Sigmoid colon (tissue), 6 donors: ENCODE measurements at regions not wholly inside any gene's neighbourhood (a gene's known extent, or its start where the extent isn't known, plus 50 kb on each side); places are given as distances from the start of the nearest gene placed in this dataset.
A peak's percentile ranks its signal among the peaks of the same experiment; 100 is the strongest.

Experiments used
- DNase-seq: peaks from one replicate; pipeline ENCODE4 v3.0.0-alpha.2; 2019
- H3K27ac ChIP-seq, 4 donors: fragments of 200-600 bp; sonication (generic); one replicate each; pipeline ENCODE4 v1.5.1; 2016 to 2019; ENCODE audit warnings: mild to moderate bottlenecking in 1 of 4
- H3K27me3 ChIP-seq, 3 donors: fragments of 200-600 bp; sonication (generic); one replicate each; pipeline ENCODE4 v1.5.1; 2019; ENCODE audit warnings: mild to moderate bottlenecking in 1 of 3
- H3K36me3 ChIP-seq, 4 donors: fragments of 200-600 bp; sonication (generic); one replicate each; pipeline ENCODE4 v1.5.1; 2016 to 2019
- H3K4me1 ChIP-seq, 4 donors: fragments of 200-600 bp; sonication (generic); one replicate each; pipeline ENCODE4 v1.5.1; 2017 to 2019
- H3K4me3 ChIP-seq, 4 donors: fragments of 200-600 bp; sonication (generic); one replicate each; pipeline ENCODE4 v1.5.1; 2017 to 2019; ENCODE audit warnings: mild to moderate bottlenecking in 2 of 4, moderate library complexity in 1 of 4
- H3K9me3 ChIP-seq, 4 donors: fragments of 200-600 bp in 3 of 4; sonication (generic) in 3 of 4; one replicate each; pipeline versions ENCODE4 v1.5.1 to v1.6.1; 2013 to 2019
- CTCF ChIP-seq, 4 experiments: fragments of 450-650 bp in 3 of 4; fragments of 200-600 bp in 1 of 4; IDR thresholded peaks; one replicate each; pipeline ENCODE4 v1.5.1; 2016 to 2019; ENCODE audit warnings: antibody characterized with exemption in 4 of 4, mild to moderate bottlenecking in 3 of 4, moderate library complexity in 2 of 4
- EP300 ChIP-seq, 4 donors: sonication (generic); formaldehyde crosslinking; IDR thresholded peaks; one replicate each; pipeline ENCODE4 v1.6.1; 2017; ENCODE audit warnings: antibody characterized with exemption in 4 of 4
- POLR2A ChIP-seq, 2 donors: fragments of 450-650 bp; IDR thresholded peaks; one replicate each; pipeline ENCODE4 v1.6.1; 2016; ENCODE audit warnings: antibody characterized with exemption in 2 of 2, mild to moderate bottlenecking in 2 of 2, moderate library complexity in 2 of 2
- POLR2AphosphoS5 ChIP-seq, 4 donors: sonication (generic); formaldehyde crosslinking; IDR thresholded peaks; one replicate each; pipeline ENCODE4 v1.6.1; 2017; ENCODE audit warnings: antibody characterized with exemption in 4 of 4
- WGBS, 2 donors: extraction: QIAGEN DNeasy Blood & Tissue Kit; methylation state at CpG; one replicate each; pipeline ENCODE4 v1.1.7; 2013; 5-methylcytosine and 5-hydroxymethylcytosine counted together
- intact Hi-C: fragments of 100-400 bp; cut with DNase I; formaldehyde crosslinking; loops from one replicate; pipeline ENCODE4 v1.15.1; 2023
- donor health status: healthy with polysubstance abuse.
- donor health status: healthy.

- H3K4me3 ChIP-seq = no peak overlapping the region
- no peaks in the 10 kb centered on the region for H3K36me3 ChIP-seq
- WGBS, 2 donors = 70 to 78% methylated on average over 3 of the region's 3 CpGs
- no peak for TF ChIP-seq POLR2A (IDR thresholded peaks at IDR 0.05)
- no peak for TF ChIP-seq EP300 (IDR thresholded peaks at IDR 0.05)
- TF ChIP-seq CTCF (IDR thresholded peaks at IDR 0.05) = no peak
- no peak for TF ChIP-seq POLR2AphosphoS5 (IDR thresholded peaks at IDR 0.05)
- intact Hi-C loops = loop anchor here (5.0 kb wide), 1 partner anchor 1560 kb away; no protein-coding TSS in a partner anchor
- peaks cover 3 to 29% (median 20%) of the 10 kb centered on the region in 3 donors for H3K27me3 ChIP-seq
- peaks cover 0 to 20% (median 8%) of the 10 kb centered on the region in 4 donors for H3K4me1 ChIP-seq
- H3K27ac ChIP-seq = no peak overlapping the region
- DNase-seq = no peak
- no peaks in the 10 kb centered on the region for H3K9me3 ChIP-seq
These were observed 295.6 kb downstream of the ZNF536 start for GRCh38 chr19:30667746-30668145.

GRCh38 chr19:30667227-30667626 lies 295.0 kb downstream of the ZNF536 start:
- Histone ChIP-seq H3K4me1 (peaks cover 0 to 20% (median 8%) of the 10 kb centered on the region in 4 donors), H3K4me3 (no peak overlapping the region), H3K27ac (no peak overlapping the region), H3K9me3 (no peaks in the 10 kb centered on the region), H3K27me3 (peaks cover 3 to 29% (median 20%) of the 10 kb centered on the region in 3 donors), H3K36me3 (no peaks in the 10 kb centered on the region)
- TF ChIP-seq EP300 (IDR thresholded peaks at IDR 0.05) (no peak), POLR2AphosphoS5 (IDR thresholded peaks at IDR 0.05) (no peak), CTCF (IDR thresholded peaks at IDR 0.05) (no peak), POLR2A (IDR thresholded peaks at IDR 0.05) (no peak)
- intact Hi-C loops = loop anchor here (5.0 kb wide), 1 partner anchor 1560 kb away; no protein-coding TSS in a partner anchor
- 75 to 85% methylated on average over 7 of the region's 7 CpGs for WGBS, 2 donors
- no peak for DNase-seq

- intact Hi-C loops = loop anchor here (5.0 kb wide), 1 partner anchor 1561 kb away; no protein-coding TSS in a partner anchor
- no peaks in the 10 kb centered on the region for H3K9me3 ChIP-seq
- peaks cover 3 to 29% (median 20%) of the 10 kb centered on the region in 3 donors for H3K27me3 ChIP-seq
- 4 to 7% methylated on average over 11 of the region's 11 CpGs for WGBS, 2 donors
- H3K27ac ChIP-seq = no peak overlapping the region
- no peak overlapping the region for H3K4me3 ChIP-seq
- TF ChIP-seq EP300 (IDR thresholded peaks at IDR 0.05) (no peak), CTCF (IDR thresholded peaks at IDR 0.05) (peak; percentile 44 to 92 (median 78))
- no peak for DNase-seq
- H3K36me3 ChIP-seq = no peaks in the 10 kb centered on the region
- peaks cover 0 to 14% (median 6%) of the 10 kb centered on the region in 4 donors for H3K4me1 ChIP-seq
These were observed 294.2 kb downstream of the ZNF536 start for GRCh38 chr19:30666301-30666803.

- intact Hi-C loops = loop anchor here (5.0 kb wide), 1 partner anchor 1562 kb away; no protein-coding TSS in a partner anchor
- Histone ChIP-seq H3K27me3 (peaks cover 3 to 29% (median 20%) of the 10 kb centered on the region in 3 donors), H3K9me3 (no peaks in the 10 kb centered on the region), H3K4me1 (peaks cover 0 to 12% (median 4%) of the 10 kb centered on the region in 4 donors), H3K36me3 (no peaks in the 10 kb centered on the region), H3K27ac (no peak overlapping the region), H3K4me3 (no peak overlapping the region)
- no peak for DNase-seq
- 65 to 77% methylated on average over 3 of the region's 3 CpGs for whole genome bisulfite sequencing, 2 donors
- TF ChIP-seq EP300 (IDR thresholded peaks at IDR 0.05) (no peak), POLR2AphosphoS5 (IDR thresholded peaks at IDR 0.05) (no peak), POLR2A (IDR thresholded peaks at IDR 0.05) (no peak), CTCF (IDR thresholded peaks at IDR 0.05) (no peak)
These were observed 293.3 kb downstream of the ZNF536 start for GRCh38 chr19:30665449-30665848.
